DLD1 (cell line): ENCODE measurements at regions not wholly inside any gene's neighbourhood (a gene's known extent, or its start where the extent isn't known, plus 50 kb on each side); places are given as distances from the start of the nearest gene placed in this dataset.

Source experiments
- in situ Hi-C: cut with HindIII; loops from 2 replicates; pipeline ENCODE4 v1.10.0; 2017; ENCODE audit warnings: low sequenced_read_pairs

DNA sequence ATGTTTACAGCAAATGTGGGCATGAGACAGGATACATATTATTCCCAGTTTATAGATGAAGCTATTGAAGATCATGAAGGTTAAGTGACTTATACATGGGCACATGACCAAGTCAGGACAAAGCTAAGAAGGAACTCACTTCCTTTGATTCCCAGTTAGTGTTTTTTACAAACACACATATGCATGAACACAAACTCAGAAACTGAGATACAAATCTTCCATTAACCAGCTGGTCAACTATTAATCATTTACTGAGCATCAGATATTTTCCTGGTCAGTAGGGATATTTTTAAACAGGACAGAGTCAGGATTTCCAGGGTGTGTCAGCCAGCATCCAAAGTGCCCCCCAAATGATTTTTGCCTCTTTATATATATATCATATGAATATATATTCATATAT, 222.2 kb downstream of the OGFRL1 start:
- in situ Hi-C loops, result no loop called here

DNA sequence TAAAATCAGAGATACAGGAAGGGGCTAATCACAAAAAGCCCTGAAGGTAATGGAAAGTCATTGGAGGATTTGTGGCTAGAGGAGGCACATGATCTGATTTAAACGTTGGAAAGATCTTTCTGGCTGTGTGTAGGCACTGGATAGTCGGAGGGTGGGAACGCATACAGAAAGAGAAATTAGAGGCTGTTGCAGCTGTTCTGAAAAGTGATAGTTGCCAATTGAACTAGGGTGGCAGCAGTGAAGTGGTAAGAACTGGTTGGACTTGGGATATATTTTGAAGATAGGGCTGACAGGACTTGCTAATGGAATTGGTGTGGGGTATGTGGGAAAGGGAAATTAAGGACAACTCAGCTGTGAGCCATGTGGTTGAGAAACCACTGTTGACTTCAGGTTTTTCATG, 223.6 kb downstream of the OGFRL1 start:
- in situ Hi-C loops, result no loop called here

DNA sequence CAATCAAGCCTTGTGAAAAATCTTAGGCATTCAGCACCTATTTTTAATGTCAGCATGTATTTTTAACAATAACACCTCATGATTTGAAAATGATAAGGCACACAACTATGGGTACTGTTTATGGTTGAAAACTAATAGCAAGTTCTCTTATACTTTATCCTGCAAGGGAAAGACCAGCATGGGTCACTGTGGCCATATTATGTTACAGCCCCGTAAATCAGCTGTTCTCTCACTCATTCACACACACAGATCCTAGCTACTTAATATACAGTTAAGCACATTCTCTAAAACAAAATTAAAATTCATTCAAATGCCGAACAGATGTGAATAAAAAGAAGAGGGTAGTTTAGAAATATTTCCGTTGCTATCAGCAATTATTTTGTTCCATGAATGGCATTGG, 224.4 kb downstream of the OGFRL1 start:
- in situ Hi-C loops, result no loop called here

DNA sequence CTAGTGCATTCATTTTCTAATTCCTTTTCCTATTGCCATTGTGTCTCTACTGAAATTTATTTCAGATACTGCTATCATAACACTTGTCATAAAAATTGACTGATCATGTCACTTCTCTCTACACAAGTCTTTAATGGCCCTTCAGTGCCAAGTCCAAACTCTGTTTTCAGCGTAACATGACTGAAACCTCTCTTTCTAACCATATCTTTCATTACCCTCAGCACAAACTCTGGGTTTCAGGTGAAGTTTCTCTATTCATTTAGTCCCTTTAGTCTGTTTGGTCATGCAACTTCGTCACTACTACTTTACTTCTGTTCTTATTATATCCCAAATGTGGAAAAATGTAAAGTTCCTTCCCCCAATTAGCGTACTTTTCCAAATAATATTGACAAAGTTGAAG, 234.9 kb downstream of the OGFRL1 start:
- in situ Hi-C loops, result no loop called here

DNA sequence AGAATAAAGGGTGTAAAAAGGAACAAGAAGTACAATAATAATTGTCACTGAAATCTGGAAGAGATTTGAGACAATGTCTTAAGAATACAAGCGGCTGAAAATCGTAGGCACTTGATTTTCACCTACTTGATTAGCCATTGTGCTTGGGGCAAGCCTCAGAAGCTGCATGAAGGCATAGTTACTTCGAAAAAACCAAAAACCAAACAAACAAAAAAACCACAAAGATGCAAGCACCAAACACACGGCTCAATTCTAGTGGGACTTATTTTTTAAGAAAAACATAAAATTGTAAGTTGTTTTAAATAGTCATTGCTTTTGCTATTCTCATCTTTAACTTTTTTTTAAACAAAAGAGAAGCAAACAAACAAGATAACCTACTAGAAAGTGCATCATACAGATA, 235.6 kb downstream of the OGFRL1 start:
- in situ Hi-C loops, result no loop called here

DNA sequence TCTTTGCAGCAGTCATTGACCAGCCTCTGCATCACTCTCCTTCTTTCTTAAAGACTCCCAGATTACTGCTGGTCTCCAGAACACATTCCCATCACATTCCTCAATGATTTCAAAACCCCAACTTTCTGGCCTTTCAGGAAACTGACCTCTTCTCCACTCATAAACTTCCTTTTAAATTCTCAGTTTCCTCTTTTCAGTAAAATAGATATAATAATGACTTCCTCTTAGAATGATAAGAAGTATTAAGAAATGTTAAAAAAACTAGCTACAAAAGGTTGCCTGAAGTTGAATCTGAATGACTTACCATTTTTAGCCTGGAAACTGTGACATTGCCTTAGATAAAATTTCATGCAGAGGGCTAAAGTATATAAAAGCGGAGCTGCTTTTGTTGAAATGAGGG, 239.3 kb downstream of the OGFRL1 start:
- in situ Hi-C loops, result no loop called here

DNA sequence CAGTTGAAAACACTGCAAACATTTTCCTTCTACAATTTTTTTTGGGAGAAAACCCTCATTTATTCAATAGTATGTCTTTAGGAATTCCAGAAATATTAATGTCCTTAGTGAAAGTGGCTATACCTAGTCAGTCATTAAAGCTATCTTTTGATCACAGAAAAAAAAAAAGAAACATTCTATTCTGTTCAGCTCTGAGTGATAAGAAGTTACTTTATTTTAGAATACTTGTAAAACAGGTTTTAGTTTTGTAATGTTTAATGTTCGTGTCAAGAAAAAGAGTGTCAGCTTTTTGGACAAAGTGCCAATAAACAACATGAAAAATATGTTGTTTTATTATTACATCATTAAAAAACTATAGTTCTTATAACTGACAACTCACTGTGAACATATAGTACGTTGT, 240.4 kb downstream of the OGFRL1 start:
- in situ Hi-C loops, result no loop called here

DNA sequence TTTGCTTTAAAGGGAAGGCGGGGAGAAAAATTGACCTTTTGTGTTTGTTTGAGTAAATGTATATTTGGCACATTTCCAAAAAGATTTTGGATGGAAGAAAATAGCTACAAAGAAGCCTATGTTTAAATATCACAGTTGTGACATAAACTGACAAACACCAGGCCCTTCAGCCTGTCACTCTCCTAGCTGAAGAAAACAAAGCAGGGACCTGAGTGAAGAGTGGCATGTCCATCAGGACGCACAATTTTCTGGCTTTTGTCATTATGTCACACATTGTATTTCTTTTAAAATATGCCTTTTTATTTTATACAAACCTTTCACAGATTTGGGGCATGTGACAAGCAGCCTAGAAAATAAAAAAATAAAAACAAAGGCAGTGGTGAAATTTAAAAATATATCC, 241.2 kb downstream of the OGFRL1 start:
- in situ Hi-C loops, result no loop called here

DNA sequence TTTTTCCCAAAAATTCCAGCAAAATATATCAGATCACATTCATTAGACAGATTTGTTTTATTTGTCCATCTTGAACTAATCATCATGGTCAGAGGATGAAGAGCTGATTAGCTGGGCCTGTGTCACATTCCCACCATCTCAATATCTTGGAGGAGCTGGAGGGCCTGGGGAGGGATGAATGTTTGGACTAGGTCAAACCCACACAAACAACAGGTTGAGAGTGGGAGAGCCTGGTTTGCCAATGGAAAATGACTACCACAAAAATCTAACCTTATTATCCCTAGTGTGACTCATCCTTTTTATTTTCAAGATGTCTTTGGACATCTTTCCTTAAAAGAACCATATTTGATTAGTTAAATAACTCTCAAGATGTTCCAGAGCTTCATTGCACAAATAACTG, 242.4 kb downstream of the OGFRL1 start:
- in situ Hi-C loops, result no loop called here

DNA sequence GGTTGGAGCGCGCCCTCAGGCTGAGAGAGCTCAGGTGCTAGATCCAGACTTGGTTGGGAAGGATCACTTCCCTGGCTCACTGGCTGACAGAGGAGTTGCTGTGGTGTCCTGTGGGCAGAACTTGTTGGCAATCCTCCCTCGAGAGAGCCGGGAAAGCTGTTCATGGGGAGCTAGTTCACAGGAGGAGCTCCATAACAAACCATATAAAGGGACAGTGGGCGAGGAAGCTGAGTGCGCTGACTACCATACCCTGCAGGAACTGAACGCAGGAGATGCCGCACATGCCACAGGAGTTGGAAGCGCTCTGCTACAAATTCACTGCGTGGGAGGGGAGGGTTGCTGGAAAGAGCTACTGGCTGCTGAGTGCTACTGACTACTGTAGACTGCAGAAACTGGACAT, 243.2 kb downstream of the OGFRL1 start:
- in situ Hi-C loops, result no loop called here

DNA sequence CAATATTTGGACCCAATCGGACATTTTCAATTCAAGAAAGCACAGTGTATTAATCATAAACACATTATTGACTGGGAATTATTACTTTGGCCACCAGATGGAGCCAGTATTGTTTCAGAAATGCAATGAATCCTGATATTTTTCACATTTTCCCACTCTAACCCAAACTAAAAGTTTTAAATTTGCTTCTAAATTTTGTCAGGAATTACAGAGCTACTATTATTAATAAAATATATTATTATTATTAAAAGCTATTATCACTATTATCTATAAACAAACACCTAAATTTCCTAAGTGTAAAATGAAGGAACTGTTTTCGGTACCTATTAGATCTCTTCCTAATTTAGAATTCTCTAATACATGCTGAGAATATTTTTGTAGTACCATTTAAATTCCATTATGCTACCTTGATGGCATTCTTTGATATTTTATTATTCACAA, 245.3 kb downstream of the OGFRL1 start:
- in situ Hi-C loops, result no loop called here

DNA sequence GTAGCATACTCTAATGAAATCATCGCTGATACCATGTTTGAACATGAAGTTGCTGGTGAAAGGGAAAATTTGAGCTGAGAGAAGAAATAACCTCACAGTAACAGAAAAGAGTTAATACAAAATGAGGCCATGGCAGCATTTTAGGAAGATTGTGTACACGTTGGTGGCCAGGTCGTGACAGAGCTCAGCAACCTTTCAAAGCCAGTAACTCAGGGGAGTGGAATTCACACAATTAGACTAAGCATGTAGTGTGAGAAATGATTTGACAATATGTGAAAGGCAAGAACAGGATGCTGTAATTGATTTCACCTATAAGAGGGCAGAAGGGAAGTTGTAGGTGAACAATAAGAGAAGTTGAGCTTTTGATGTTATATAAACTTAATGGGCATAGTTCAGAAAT, 246.3 kb downstream of the OGFRL1 start:
- in situ Hi-C loops, result no loop called here

DNA sequence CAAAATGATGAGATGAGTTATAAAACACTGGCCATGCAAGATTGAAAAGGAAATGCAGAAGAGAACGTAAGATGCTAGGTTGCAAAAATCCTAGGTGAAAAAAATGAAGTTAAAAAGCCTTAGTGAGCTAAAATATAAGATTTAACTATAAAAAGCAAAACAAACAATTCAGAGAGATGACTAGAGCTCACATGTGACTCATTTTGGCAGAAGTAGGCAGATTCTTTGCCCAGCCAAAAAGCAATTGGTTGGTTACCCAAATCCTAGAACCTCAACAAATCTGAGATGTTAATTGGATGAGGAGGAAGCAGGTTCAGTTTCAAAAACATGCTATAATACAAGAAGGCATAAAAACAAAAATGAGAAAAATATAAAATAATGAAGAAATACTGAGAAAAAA, 249.1 kb downstream of the OGFRL1 start:
- in situ Hi-C loops, result no loop called here

DNA sequence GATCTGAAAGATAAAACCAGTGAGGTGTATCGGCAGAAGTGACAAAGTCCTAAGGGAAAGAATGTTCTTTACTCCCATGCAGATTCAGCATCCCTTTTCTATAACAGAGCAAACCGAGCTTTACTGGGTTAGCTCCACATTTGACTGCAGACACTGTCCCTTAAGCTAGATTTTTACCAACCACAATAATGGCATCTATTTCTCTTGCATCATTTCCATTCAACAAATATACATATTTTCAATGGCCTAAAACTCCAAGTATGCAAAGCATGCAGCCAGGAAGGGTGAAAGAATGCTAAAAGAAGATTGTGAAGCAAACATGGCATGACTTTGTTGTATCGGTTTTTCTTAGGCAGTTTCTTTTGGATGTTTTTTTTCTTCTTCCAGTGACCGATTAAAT, 255.4 kb downstream of the OGFRL1 start:
- in situ Hi-C loops, result no loop called here

DNA sequence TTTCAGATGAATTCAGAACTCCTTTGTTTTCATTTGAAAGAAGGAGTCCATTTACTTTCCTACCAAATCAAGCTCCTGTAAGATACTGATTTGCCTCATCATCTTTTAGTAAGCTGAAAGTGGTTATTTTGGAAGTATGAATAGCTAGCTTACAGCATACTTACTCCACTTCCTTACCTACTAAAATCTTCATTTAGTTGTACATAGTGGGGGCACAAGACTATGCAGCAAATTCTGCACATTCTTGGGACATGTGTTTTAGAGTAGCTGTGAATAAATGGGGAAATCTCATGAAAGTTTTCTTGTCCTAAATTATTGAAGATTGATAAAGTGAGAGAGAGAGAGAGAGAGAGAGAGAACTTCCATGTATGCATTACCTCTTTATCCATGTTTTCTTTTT, 256.3 kb downstream of the OGFRL1 start:
- in situ Hi-C loops, result no loop called here

DNA sequence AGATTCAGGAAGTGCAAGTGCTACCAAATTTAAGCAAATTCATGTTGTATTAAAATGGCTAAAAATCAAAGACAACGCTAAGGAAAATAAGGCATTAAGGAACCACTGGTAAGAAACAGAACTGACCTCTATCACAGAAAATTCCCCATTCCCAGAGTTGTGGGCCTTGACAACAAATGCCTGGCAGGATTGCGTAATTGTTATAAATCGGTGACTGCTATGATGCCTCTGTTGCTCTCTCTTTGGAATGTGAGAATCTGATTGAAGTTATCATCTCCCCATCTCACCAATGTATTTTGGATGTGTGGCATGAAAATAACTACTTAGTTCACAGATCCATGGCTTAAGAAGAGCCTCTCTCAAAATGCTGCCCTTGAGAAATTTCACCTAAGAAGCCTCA, 257.3 kb downstream of the OGFRL1 start:
- in situ Hi-C loops, result no loop called here

DNA sequence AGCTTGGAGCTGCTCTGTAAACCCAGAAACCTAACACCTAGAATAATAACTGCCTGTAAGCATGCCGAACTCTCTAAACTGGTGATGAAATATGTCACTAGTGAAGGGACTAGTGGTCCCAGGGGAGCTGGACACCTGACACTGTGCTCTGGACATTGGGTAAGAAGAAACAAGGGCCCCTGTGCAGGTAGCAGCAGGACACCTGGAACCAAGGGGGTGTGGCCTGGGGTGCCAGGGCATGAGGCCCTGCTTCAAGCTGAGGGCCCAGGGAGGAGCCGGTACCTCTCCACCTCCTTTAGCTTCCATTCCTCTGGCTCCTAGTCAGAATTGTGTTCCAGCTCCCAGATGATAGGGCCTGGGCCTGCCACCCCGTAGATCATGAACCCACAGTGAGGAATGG, 263.2 kb downstream of the OGFRL1 start:
- in situ Hi-C loops, result no loop called here

DNA sequence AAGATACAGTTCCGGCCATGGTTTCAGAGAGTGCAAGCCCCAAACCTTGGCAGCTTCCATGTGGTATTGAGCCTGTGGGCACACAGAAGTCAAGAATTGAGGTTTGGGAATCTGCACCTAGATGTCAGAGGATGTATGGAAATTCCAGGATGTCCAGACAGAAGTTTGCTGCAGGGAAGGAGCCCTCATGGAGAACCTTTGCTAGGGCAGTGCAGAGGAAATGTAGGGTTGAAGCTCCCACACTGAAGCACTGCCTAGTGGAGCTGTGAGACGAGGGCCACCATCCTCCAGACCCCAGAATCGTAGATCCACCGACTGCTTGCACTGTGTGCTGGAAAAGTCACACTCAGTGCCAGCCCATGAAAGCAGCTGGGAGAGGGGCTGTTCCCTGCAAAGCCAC, 267.5 kb downstream of the OGFRL1 start:
- in situ Hi-C loops, result no loop called here

DNA sequence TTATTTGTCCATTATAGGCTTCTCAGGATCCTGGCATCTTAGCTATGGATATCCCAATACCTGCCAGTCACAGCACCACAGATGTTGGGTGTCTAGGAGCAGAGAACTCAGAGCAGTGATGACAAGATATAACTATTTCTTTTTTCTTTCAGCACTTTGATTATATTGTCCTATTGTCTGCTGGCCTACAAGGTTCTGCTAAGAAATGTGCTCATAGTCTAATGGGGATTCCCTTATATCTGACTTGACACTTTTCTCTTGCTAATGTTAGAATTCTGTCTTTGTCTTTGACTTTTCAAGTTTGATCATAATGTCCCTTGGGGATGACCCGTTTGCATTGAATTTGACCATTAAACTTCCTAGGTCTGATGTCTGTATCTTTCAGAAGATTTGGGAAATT, 270.4 kb downstream of the OGFRL1 start:
- in situ Hi-C loops, result no loop called here

DNA sequence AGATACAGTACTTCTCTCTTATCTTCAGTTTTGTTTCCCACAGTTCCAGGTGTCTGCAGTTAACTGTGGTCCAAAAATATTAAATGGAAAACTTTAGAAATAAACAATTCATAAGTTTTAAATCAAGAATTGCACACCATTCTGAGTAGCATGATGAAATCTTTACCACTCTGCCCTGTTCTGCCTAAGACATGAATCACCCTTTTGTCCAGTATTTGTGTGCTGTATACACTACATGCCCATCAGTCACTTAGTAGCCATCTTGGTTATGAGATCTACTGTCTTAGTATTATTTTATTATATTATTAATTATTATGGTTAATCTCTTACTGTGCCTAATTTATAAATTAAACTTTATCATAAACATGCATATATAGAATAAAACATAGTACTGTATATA, 279.0 kb downstream of the OGFRL1 start:
- in situ Hi-C loops, result no loop called here

DNA sequence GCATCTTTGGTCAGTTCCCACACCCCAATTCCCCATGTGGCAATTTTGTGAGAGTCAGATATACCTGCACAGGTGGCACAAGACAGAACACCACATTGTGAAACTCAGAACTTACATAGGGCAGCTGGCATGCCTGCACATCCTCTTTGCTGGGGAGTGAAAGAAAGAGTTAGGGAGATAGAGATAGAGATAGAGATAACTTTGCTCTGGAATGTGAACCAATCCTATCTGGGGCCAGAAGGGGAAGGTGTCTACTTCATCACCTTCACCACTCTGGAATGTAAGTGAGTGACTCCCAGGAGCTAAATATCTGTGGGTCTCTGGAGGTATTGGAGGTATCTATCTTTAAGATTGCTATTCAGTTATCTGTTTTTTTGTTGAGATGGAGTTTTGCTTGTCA, 289.2 kb downstream of the OGFRL1 start:
- in situ Hi-C loops, result no loop called here

DNA sequence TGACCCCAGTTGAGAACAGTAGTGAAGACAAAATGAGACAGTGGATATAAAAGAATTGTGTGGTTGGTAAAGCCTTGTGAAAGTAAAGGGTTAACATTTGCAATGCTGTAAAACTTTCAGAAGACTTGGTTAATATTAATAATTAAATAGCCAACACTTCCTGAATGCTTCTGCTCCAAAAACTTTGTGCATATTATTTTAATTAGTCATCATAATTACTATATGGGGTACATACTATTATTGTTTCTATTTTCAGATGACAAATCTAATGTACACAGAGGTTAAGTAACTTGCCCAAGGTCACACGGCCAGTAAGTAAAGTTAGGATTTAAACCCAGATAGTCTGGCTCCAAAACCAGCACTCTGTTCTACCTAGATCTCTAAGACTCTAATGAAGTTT, 291.3 kb downstream of the OGFRL1 start:
- in situ Hi-C loops, result no loop called here

DNA sequence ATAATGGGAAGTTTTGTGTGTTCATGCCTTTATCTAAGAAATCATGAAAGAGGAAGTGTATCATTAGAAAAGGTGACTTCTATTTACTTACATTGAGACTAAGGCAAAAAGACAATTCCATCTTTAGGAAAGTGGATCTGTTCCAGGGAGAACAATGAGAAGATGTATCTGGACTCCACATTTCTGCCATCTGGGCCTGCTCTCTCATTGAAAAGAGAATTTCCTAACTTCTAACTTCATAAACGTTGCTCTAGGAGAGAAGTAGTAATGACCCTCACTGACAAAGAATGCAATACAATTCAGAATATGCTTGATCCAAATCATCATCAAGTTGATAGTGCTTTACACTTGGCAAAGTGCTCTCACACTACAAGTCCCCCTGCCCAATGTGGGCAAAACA, 294.2 kb downstream of the OGFRL1 start:
- in situ Hi-C loops, result no loop called here
